ENCODE measurements at regions not wholly inside any gene's neighbourhood (a gene's known extent, or its start where the extent isn't known, plus 50 kb on each side); places are given as distances from the start of the nearest gene placed in this dataset.

DNA sequence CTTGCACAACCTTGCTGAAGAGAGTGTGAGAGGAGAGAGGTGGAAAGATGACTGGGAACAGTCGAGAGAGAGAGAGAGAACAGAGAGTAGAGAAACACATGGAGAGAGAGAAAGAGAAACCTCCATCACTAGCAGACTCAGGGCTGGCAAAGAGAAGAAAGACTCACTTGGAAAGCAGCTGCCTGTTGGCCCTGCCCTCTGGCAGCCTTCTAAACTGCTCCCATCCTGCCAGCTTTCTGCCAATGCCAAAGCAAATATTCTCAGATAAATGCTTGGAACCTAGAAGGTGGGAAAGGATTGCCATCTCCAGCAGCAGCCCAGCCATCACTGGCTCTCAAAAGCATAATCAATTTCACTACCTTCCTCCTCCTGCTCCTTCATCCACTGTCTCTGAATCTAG lies 107.9 kb upstream of the WSCD2 start:
- Histone ChIP-seq H3K23ac (ENCODE audit: low read length in 2 of 2) (no peak overlapping the region), H3K27ac (ENCODE audit: low read length, poor library complexity, severe bottlenecking) (no peak overlapping the region), H3K4ac (ENCODE audit: low read depth in 1 of 2, low read length in 2 of 2) (no peak overlapping the region), H4K91ac (ENCODE audit: low read length) (no peak overlapping the region), H3K9ac (ENCODE audit: low read length) (no peak overlapping the region), H3K4me3 (ENCODE audit: insufficient read depth in 1 of 2, low read depth in 1 of 2, low read length in 2 of 2) (no peak overlapping the region), H3K36me3 (ENCODE audit: control insufficient read depth in 1 of 2, insufficient read depth in 2 of 2, low read depth in 1 of 2, low read length in 2 of 2) (no peaks in the 10 kb centered on the region), H3K27me3 (ENCODE audit: control insufficient read depth in 1 of 2, insufficient read depth in 1 of 2, low read length in 2 of 2) (peaks cover 0 to 2% of the 10 kb centered on the region in 2 experiments), H2AK5ac (ENCODE audit: low read length, severe bottlenecking) (no peak overlapping the region), H3K9me3 (ENCODE audit: control insufficient read depth, low read length) (no peaks in the 10 kb centered on the region), H3K4me2 (ENCODE audit: low read length, poor library complexity, severe bottlenecking) (no peak overlapping the region), H3K79me1 (replicated peaks; ENCODE audit: low read length, poor library complexity, severe bottlenecking) (no peaks in the 10 kb centered on the region), H3K18ac (ENCODE audit: low read depth in 1 of 2, low read length in 2 of 2) (no peak overlapping the region), H2BK120ac (ENCODE audit: low read depth, low read length) (no peak overlapping the region), H3K4me1 (ENCODE audit: control insufficient read depth, insufficient read depth, low read depth, low read length) (no peaks in the 10 kb centered on the region), H2AFZ (ENCODE audit: low read depth, low read length) (no peak overlapping the region), H2BK5ac (ENCODE audit: low read depth, low read length, poor library complexity, severe bottlenecking) (no peak overlapping the region), H4K8ac (ENCODE audit: low read length) (no peak overlapping the region), H2BK15ac (ENCODE audit: low read depth, poor library complexity, severe bottlenecking) (no peak overlapping the region), H2BK12ac (ENCODE audit: low read length in 2 of 2) (no peak overlapping the region), H3K14ac (ENCODE audit: low read length in 2 of 2) (no peak overlapping the region)
- 100% methylated on average over 1 of the region's 1 CpG for WGBS
- DNase-seq = no peak

DNA sequence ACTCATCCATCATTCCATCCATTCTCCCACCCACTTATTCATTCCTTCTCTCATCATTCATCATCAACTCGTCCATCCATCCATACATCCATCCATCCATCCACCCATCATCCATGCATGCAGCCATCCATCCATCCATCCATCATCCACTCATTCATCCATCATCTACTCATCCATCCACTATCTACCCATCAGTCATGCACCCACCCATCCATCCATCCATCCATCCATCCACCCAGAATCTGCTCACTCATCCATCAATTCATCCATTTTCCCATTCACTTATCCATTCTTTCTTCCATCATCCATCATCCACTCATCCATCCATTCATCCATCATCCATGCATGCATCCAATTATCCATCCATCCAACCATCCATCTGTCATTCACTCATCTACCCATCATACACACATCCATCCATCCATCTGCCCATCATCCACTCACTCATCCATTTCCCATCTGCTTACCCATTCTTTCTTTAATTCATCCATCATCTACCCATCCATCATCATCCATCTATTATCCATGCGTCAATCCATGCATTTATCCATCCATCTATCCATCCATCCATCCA lies 107.1 kb upstream of the WSCD2 start:
- H3K4ac ChIP-seq (ENCODE audit: low read depth in 1 of 2, low read length in 2 of 2) = no peak overlapping the region
- H3K27me3 ChIP-seq (ENCODE audit: control insufficient read depth in 1 of 2, insufficient read depth in 1 of 2, low read length in 2 of 2) = peaks cover 0 to 4% of the 10 kb centered on the region in 2 experiments
- 55% methylated on average over 2 of the region's 2 CpGs for WGBS
- no peak overlapping the region for H2BK12ac ChIP-seq (ENCODE audit: low read length in 2 of 2)
- H3K14ac ChIP-seq (ENCODE audit: low read length in 2 of 2) = no peak overlapping the region
- no peak overlapping the region for H2BK5ac ChIP-seq (ENCODE audit: low read depth, low read length, poor library complexity, severe bottlenecking)
- no peak overlapping the region for H3K23ac ChIP-seq (ENCODE audit: low read length in 2 of 2)
- H2BK120ac ChIP-seq (ENCODE audit: low read depth, low read length) = no peak overlapping the region
- no peak overlapping the region for H3K4me2 ChIP-seq (ENCODE audit: low read length, poor library complexity, severe bottlenecking)
- H3K18ac ChIP-seq (ENCODE audit: low read depth in 1 of 2, low read length in 2 of 2) = no peak overlapping the region
- H4K91ac ChIP-seq (ENCODE audit: low read length) = no peak overlapping the region
- H3K27ac ChIP-seq (ENCODE audit: low read length, poor library complexity, severe bottlenecking) = no peak overlapping the region
- H2AK5ac ChIP-seq (ENCODE audit: low read length, severe bottlenecking) = no peak overlapping the region
- H2AFZ ChIP-seq (ENCODE audit: low read depth, low read length) = no peak overlapping the region
- no peaks in the 10 kb centered on the region for H3K9me3 ChIP-seq (ENCODE audit: control insufficient read depth, low read length)
- DNase-seq = no peak
- no peak overlapping the region for H3K4me3 ChIP-seq (ENCODE audit: insufficient read depth in 1 of 2, low read depth in 1 of 2, low read length in 2 of 2)
- no peaks in the 10 kb centered on the region for H3K4me1 ChIP-seq (ENCODE audit: control insufficient read depth, insufficient read depth, low read depth, low read length)
- H2BK15ac ChIP-seq (ENCODE audit: low read depth, poor library complexity, severe bottlenecking) = no peak overlapping the region
- no peak overlapping the region for H4K8ac ChIP-seq (ENCODE audit: low read length)
- H3K79me1 ChIP-seq (replicated peaks; ENCODE audit: low read length, poor library complexity, severe bottlenecking) = no peaks in the 10 kb centered on the region
- no peaks in the 10 kb centered on the region for H3K36me3 ChIP-seq (ENCODE audit: control insufficient read depth in 1 of 2, insufficient read depth in 2 of 2, low read depth in 1 of 2, low read length in 2 of 2)
- no peak overlapping the region for H3K9ac ChIP-seq (ENCODE audit: low read length)

DNA sequence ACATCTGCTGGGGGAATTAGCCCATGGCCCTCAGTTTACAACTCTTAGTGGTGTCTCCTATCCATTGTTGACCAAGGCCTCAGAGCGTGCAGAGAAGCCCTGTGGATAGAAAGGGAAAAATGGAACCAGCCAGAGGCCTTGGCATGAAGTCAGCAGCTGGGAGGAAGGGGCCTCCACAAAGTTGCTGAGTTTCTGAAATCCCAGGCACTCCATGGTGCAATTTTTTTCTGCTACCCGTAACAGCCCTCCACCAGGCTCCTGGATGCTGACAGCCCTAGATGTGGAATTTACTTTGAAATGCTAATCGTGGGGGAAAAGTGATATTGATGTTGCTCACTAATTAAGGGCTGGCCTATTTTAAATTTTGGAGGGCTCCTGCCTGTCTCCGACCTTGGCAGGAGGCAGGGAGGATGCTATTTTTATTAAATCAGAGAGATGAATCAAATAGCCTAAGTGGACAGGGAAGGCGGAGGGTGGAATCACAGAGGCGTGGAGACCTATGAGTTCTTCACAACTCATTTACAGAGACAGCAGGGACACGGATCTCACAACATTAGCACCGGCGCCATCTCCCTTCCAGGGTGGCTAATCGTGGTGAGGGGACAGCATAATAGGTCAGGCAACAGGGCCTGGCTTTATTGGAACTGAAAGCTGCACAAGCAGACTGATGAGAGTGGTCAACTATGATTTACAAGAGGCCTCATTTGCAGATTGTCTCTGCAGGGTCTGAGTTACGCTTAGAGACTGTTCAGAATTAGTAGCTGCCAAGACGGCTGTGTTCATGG lies 99.8 kb upstream of the WSCD2 start:
- Histone ChIP-seq H3K4me3 (ENCODE audit: insufficient read depth in 1 of 2, low read depth in 1 of 2, low read length in 2 of 2) (no peak overlapping the region), H3K4me2 (ENCODE audit: low read length, poor library complexity, severe bottlenecking) (no peak overlapping the region), H3K14ac (ENCODE audit: low read length in 2 of 2) (no peak overlapping the region), H3K23ac (ENCODE audit: low read length in 2 of 2) (no peak overlapping the region), H2BK120ac (ENCODE audit: low read depth, low read length) (no peak overlapping the region), H2AK5ac (ENCODE audit: low read length, severe bottlenecking) (no peak overlapping the region), H2BK12ac (ENCODE audit: low read length in 2 of 2) (no peak overlapping the region), H2BK5ac (ENCODE audit: low read depth, low read length, poor library complexity, severe bottlenecking) (no peak overlapping the region), H3K9ac (ENCODE audit: low read length) (no peak overlapping the region), H3K27me3 (ENCODE audit: control insufficient read depth in 1 of 2, insufficient read depth in 1 of 2, low read length in 2 of 2) (peaks cover 4 to 6% of the 10 kb centered on the region in 2 experiments), H4K8ac (ENCODE audit: low read length) (no peak overlapping the region), H4K91ac (ENCODE audit: low read length) (no peak overlapping the region), H2AFZ (ENCODE audit: low read depth, low read length) (no peak overlapping the region), H3K18ac (ENCODE audit: low read depth in 1 of 2, low read length in 2 of 2) (no peak overlapping the region), H3K79me1 (replicated peaks; ENCODE audit: low read length, poor library complexity, severe bottlenecking) (no peaks in the 10 kb centered on the region), H3K36me3 (ENCODE audit: control insufficient read depth in 1 of 2, insufficient read depth in 2 of 2, low read depth in 1 of 2, low read length in 2 of 2) (no peaks in the 10 kb centered on the region), H3K27ac (ENCODE audit: low read length, poor library complexity, severe bottlenecking) (no peak overlapping the region), H3K4me1 (ENCODE audit: control insufficient read depth, insufficient read depth, low read depth, low read length) (no peaks in the 10 kb centered on the region), H3K4ac (ENCODE audit: low read depth in 1 of 2, low read length in 2 of 2) (no peak overlapping the region), H2BK15ac (ENCODE audit: low read depth, poor library complexity, severe bottlenecking) (no peak overlapping the region), H3K9me3 (ENCODE audit: control insufficient read depth, low read length) (no peaks in the 10 kb centered on the region)
- no peak for DNase-seq
- 38% methylated on average over 12 of the region's 12 CpGs for WGBS

GRCh38 chr12:108033090-108033489 lies 96.0 kb upstream of the WSCD2 start:
- Histone ChIP-seq H3K36me3 (ENCODE audit: control insufficient read depth in 1 of 2, insufficient read depth in 2 of 2, low read depth in 1 of 2, low read length in 2 of 2) (no peaks in the 10 kb centered on the region), H3K23ac (ENCODE audit: low read length in 2 of 2) (no peak overlapping the region), H3K79me1 (replicated peaks; ENCODE audit: low read length, poor library complexity, severe bottlenecking) (no peaks in the 10 kb centered on the region), H2BK12ac (ENCODE audit: low read length in 2 of 2) (no peak overlapping the region), H3K4me3 (ENCODE audit: insufficient read depth in 1 of 2, low read depth in 1 of 2, low read length in 2 of 2) (no peak overlapping the region), H3K9ac (ENCODE audit: low read length) (no peak overlapping the region), H3K4me2 (ENCODE audit: low read length, poor library complexity, severe bottlenecking) (no peak overlapping the region), H3K14ac (ENCODE audit: low read length in 2 of 2) (no peak overlapping the region), H3K18ac (ENCODE audit: low read depth in 1 of 2, low read length in 2 of 2) (no peak overlapping the region), H2BK120ac (ENCODE audit: low read depth, low read length) (no peak overlapping the region), H2BK15ac (ENCODE audit: low read depth, poor library complexity, severe bottlenecking) (no peak overlapping the region), H3K27ac (ENCODE audit: low read length, poor library complexity, severe bottlenecking) (no peak overlapping the region), H2AFZ (ENCODE audit: low read depth, low read length) (no peak overlapping the region), H3K9me3 (ENCODE audit: control insufficient read depth, low read length) (peaks cover 3% of the 10 kb centered on the region), H2AK5ac (ENCODE audit: low read length, severe bottlenecking) (no peak overlapping the region), H3K27me3 (ENCODE audit: control insufficient read depth in 1 of 2, insufficient read depth in 1 of 2, low read length in 2 of 2) (peaks cover 6 to 7% of the 10 kb centered on the region in 2 experiments), H4K91ac (ENCODE audit: low read length) (no peak overlapping the region), H3K4me1 (ENCODE audit: control insufficient read depth, insufficient read depth, low read depth, low read length) (no peaks in the 10 kb centered on the region), H4K8ac (ENCODE audit: low read length) (no peak overlapping the region), H2BK5ac (ENCODE audit: low read depth, low read length, poor library complexity, severe bottlenecking) (no peak overlapping the region), H3K4ac (ENCODE audit: low read depth in 1 of 2, low read length in 2 of 2) (no peak overlapping the region)
- WGBS = 44% methylated on average over 2 of the region's 2 CpGs
- DNase-seq = no peak
